A673 (cell line): ENCODE measurements at regions not wholly inside any gene's neighbourhood (a gene's known extent, or its start where the extent isn't known, plus 50 kb on each side); places are given as distances from the start of the nearest gene placed in this dataset.

Source experiments
- BruUV-seq: library from RNA; stranded (reverse); fragments of 400-500 nt; replicated peaks from 2 replicates; lab custom pipeline; 2021; lab: Mats Ljungman, UMichigan
- CTCF ChIA-PET: fragments of 300-600 bp; sonication (Branson Sonifier 250); formaldehyde crosslinking; loops from one replicate; lab custom pipeline; 2022; ENCODE audit warnings: antibody characterized with exemption; lab: Charles Lee
- POLR2A ChIA-PET: fragments of 300-600 bp; sonication (Branson Sonifier 250); formaldehyde crosslinking; loops from one replicate; lab custom pipeline; 2022; ENCODE audit warnings: antibody characterized with exemption; ENCODE audit not compliant: low non-redundant PET; lab: Charles Lee
- DNase-seq: peaks from one replicate; pipeline ENCODE4 v3.0.0-alpha.2; 2015; ENCODE audit warnings: low spot score
- H3K27ac ChIP-seq: fragments of 200-600 bp; sonication (generic); 2 replicates; pipeline ENCODE4 v1.5.1; 2016; ENCODE audit warnings: mixed run types, low read depth, mild to moderate bottlenecking, mixed read lengths, antibody characterized with exemption, low read length; ENCODE audit not compliant: poor library complexity, severe bottlenecking
- H3K27me3 ChIP-seq: fragments of 200-600 bp; sonication (generic); replicated peaks from 2 replicates; pipeline ENCODE4 v1.6.1; 2017; ENCODE audit warnings: mixed run types, low read depth, mild to moderate bottlenecking, mixed read lengths, antibody characterized with exemption, low read length; ENCODE audit not compliant: insufficient read depth, poor library complexity
- H3K36me3 ChIP-seq: fragments of 200-600 bp; sonication (generic); 2 replicates; pipeline ENCODE4 v1.6.1; 2016; ENCODE audit warnings: mixed run types, mild to moderate bottlenecking, mixed read lengths, antibody characterized with exemption, low read length; ENCODE audit not compliant: insufficient read depth, poor library complexity, severe bottlenecking
- H3K4me1 ChIP-seq: fragments of 200-600 bp; sonication (generic); 2 replicates; pipeline ENCODE4 v1.6.1; 2017; ENCODE audit warnings: mixed run types, mild to moderate bottlenecking, mixed read lengths, antibody characterized with exemption, low read length; ENCODE audit not compliant: insufficient read depth, poor library complexity, severe bottlenecking
- H3K4me3 ChIP-seq: fragments of 200-600 bp; sonication (generic); 2 replicates; pipeline ENCODE4 v1.5.1; 2016; ENCODE audit warnings: low read depth, mixed run types, mild to moderate bottlenecking, mixed read lengths, low read length; ENCODE audit not compliant: poor library complexity, severe bottlenecking
- H3K9me3 ChIP-seq: fragments of 200-600 bp; sonication (generic); 2 replicates; pipeline ENCODE4 v1.6.1; 2016; ENCODE audit warnings: mixed run types, low read depth, mild to moderate bottlenecking, mixed read lengths, antibody characterized with exemption, low read length; ENCODE audit not compliant: poor library complexity, severe bottlenecking
- EZH2 ChIP-seq: fragments of 200-600 bp; sonication (generic); IDR thresholded peaks from 2 replicates; pipeline ENCODE4 v1.6.1; 2017; ENCODE audit warnings: borderline replicate concordance, low read depth, mild to moderate bottlenecking, mixed read lengths, antibody characterized with exemption, low read length; ENCODE audit not compliant: poor library complexity, severe bottlenecking
- intact Hi-C: fragments of 100-400 bp; cut with micrococcal nuclease; formaldehyde crosslinking; loops from one replicate; pipeline ENCODE4 v1.10.0; 2022; ENCODE audit not compliant: unreplicated experiment
- TF ChIP-seq, protein P1 (sequence below): fragments of 300-800, 200-600 bp; sonication (generic); conservative IDR thresholded peaks from 2 replicates; pipeline ENCODE4 v1.5.1; 2017; ENCODE audit warnings: low read depth, mild to moderate bottlenecking, antibody characterized with exemption, low read length, moderate library complexity, mixed read lengths

DNA sequence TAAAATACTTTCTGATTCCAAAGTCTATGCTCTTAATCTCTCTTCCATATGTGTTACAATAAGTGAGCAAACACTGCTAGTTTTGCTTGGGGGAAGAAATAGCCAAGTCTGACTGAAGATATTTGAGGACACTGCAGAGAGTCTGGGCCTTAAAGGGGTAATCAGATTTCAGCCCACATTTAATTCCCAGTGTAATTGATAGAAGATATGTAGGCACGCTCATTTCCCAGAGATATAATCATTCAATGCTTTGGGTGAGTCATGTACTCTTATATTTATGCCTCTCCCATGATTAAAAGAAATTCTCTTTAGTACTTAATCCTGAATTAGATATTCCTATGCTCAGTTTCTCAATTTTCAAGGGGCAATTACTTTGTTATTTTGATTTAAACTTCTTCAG, 178.1 kb upstream of the POM121L12 start:
- TF ChIP-seq, protein P1, sequence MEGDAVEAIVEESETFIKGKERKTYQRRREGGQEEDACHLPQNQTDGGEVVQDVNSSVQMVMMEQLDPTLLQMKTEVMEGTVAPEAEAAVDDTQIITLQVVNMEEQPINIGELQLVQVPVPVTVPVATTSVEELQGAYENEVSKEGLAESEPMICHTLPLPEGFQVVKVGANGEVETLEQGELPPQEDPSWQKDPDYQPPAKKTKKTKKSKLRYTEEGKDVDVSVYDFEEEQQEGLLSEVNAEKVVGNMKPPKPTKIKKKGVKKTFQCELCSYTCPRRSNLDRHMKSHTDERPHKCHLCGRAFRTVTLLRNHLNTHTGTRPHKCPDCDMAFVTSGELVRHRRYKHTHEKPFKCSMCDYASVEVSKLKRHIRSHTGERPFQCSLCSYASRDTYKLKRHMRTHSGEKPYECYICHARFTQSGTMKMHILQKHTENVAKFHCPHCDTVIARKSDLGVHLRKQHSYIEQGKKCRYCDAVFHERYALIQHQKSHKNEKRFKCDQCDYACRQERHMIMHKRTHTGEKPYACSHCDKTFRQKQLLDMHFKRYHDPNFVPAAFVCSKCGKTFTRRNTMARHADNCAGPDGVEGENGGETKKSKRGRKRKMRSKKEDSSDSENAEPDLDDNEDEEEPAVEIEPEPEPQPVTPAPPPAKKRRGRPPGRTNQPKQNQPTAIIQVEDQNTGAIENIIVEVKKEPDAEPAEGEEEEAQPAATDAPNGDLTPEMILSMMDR, result no peak
- no peak for TF ChIP-seq EZH2
- no peak for DNase-seq
- ChIA-PET POLR2A (no interaction called here), CTCF (no interaction called here)
- no peaks in the 10 kb centered on the region for H3K27me3 ChIP-seq
- H3K4me1 ChIP-seq, result no peaks in the 10 kb centered on the region
- no peaks in the 10 kb centered on the region for H3K36me3 ChIP-seq
- BruUV-seq, result no TSS peak
- no peak overlapping the region for H3K4me3 ChIP-seq
- H3K27ac ChIP-seq, result no peak overlapping the region
- intact Hi-C loops, result no loop called here
- H3K9me3 ChIP-seq, result peaks cover 42% of the 10 kb centered on the region

DNA sequence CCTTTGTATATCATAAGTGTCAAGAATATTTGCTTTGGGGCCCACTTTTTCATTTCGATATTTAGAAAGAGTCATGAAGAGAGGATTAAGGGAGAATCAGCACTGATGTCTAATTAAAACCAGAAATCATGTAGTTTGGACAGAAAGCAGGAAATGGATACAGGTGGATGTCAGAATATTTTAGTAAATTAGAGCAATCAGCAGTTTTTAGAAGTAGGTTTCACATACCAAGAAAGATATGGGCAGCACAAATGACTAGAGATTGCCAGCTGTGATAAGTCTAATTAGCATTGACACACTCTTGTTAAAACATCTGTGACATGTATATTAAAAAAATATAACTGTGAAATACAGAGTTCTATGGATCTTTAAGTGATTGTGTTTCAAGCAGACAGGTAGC, 180.8 kb upstream of the POM121L12 start:
- TF ChIP-seq, protein P1, result no peak
- TF ChIP-seq EZH2, result no peak
- Histone ChIP-seq H3K9me3 (peaks cover 53% of the 10 kb centered on the region), H3K4me1 (no peaks in the 10 kb centered on the region), H3K27me3 (no peaks in the 10 kb centered on the region), H3K27ac (no peak overlapping the region), H3K36me3 (no peaks in the 10 kb centered on the region), H3K4me3 (no peak overlapping the region)
- intact Hi-C loops, result no loop called here
- ChIA-PET POLR2A (no interaction called here), CTCF (no interaction called here)
- no peak for DNase-seq
- BruUV-seq, result no TSS peak

- no peaks in the 10 kb centered on the region for H3K36me3 ChIP-seq
- TF ChIP-seq, protein P1, result no peak
- TF ChIP-seq EZH2, result no peak
- no peaks in the 10 kb centered on the region for H3K4me1 ChIP-seq
- POLR2A ChIA-PET, result no interaction called here
- H3K27me3 ChIP-seq, result no peaks in the 10 kb centered on the region
- H3K9me3 ChIP-seq, result peaks cover 58% of the 10 kb centered on the region
- BruUV-seq, result no TSS peak
- DNase-seq, result no peak
- CTCF ChIA-PET, result no interaction called here
- intact Hi-C loops, result no loop called here
- no peak overlapping the region for H3K27ac ChIP-seq
- H3K4me3 ChIP-seq, result no peak overlapping the region
These were observed 183.9 kb upstream of the POM121L12 start for GRCh38 chr7:52851547-52851946.
